NCI-H510A (cell line): ENCODE measurements at regions not wholly inside any gene's neighbourhood (a gene's known extent, or its start where the extent isn't known, plus 50 kb on each side); places are given as distances from the start of the nearest gene placed in this dataset.
"Not testable (repeated sequence)": the region's sequence is repeated elsewhere in the genome, so short reads cannot be mapped to it uniquely, and the experiment has no call there.

ENCODE experiments used
- DNase-seq: peaks from one replicate; lab custom pipeline; 2025; lab: John Stamatoyannopoulos, UW

DNA sequence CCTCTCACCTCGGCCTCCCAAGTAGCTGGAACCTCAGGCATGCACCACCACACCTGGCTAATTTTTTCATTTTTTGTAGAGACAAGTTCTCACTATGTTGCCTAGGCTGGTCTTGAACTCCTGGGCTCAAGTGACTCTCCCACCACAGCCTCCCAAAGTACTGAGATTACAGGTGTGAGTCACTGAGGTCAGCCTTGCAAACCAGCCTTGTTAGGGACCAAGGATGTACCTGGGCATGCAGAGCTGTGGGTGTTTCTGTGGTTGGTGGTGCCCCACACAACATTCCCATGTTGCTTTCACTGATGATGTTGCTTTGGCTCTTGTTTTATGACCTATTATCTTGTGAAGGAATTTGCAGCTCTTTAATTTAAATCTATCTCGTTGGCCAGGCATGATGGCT, 54.8 kb downstream of the OTUD1 start:
- no peak for DNase-seq

DNA sequence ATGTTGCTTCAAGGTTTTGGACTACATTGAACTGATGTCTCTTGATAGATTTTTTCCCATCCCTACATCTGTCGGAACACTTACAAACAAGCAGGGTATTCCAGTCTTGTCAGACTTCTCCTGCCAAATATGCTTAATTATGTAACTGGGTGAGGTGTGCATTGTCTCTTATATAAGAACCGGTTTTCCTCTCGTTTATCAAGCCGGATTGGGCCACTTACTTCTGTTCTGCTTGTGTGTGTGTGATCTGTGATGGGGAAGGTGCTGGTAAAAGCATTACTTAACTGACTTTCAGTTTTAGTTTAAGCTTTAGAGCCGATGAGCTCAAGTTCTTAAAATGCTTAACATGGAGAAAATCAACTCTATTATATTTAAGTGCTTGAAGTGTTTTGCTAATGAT, 57.9 kb downstream of the OTUD1 start:
- no peak for DNase-seq

DNA sequence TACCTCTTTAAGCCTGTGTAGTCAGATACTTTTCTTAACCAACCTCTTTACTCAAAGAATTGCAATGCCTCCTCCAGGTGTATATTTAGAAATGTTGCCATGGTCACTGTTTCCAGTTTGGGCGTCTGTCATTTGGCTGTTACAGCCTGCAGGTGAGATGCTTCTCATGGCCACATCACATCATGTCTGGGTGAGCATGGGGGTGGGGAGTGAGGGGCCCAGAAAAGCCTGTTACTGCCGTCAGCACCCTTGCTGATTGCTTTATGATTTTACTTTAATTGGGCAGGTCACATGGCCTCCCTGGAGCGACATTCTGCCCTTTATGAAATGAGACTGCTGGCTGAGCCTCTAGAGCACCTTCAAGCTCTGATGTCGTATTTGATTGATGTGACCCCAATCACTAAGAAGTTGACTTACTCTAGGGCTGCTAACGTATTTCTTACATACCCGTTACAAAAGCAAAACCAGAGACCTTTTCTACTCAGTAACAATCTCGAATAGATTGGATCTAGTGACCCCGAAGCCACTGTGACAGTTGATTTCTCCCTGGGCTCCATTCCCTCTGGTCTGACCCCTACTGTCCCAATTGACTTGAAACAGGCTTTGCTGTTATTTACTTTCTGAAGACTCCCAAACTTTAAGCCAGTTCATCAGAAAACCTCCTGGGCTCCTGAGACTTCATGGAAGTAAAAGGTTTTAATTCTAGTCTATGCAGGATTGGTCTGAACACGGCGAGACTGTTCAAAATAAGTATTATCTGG, 60.7 kb downstream of the OTUD1 start:
- no peak for DNase-seq

DNA sequence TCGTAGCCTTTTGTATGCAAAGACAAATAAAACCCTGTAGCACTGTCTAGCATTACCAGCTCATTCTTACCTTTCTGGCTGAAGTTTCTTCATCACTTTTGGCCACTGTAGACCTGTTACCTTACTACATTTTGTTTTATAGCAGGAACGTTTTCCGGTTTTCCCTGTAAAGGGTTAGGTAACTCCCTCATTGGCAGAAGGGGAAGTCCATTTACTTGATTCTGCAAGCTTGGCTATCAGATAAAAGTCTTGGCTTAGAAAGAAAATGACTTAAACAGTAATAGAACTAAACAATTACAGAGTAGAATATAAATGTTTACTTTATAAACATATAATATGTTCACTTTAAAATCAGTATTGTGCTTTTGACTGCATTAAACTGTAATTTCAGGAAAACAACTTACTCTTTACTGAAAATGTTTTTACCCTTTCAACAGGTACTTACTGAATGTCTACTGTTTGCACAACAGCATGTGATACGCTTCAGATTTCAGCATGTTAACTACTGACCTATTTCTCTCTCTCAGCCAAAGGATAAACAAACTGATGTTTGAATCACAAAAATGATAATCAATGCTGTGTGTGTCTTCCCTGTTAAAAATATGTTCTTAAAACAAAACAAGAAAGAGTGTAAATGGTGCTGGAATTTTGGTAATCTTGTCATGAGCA, 67.1 kb downstream of the OTUD1 start:
- DNase-seq = no peak

DNA sequence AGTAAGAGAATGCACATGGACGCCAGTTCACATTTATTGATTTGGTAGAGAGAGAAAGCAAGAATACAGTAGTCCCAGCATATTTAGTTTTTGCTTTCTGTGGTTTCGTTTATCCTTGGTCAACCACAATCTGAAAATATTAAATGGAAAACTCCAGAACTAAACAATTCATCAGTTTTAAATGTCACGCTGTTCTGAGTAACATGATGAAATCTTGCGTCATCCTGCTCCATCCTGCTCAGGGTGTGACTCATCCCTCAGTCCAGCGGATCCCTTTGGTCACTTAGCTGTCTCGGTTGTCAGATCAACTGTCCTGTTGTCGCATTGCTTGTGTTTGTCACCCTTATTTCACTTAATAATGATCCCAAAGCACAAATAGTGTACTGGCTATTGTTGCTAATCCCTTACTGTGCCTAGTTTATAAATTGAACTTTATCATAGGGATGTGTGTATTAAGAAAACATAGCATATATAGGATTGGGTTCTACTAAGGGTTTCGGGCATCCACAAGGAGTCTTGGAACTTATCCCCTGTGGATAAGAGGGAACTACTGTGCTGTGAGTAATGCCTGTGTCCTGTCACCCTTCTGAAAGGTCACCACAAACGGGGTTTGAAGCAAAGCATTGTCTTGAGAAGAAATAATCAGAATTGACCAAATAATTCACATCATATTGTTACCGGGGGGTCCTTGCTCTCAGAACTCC, 73.6 kb downstream of the OTUD1 start:
- no peak for DNase-seq

DNA sequence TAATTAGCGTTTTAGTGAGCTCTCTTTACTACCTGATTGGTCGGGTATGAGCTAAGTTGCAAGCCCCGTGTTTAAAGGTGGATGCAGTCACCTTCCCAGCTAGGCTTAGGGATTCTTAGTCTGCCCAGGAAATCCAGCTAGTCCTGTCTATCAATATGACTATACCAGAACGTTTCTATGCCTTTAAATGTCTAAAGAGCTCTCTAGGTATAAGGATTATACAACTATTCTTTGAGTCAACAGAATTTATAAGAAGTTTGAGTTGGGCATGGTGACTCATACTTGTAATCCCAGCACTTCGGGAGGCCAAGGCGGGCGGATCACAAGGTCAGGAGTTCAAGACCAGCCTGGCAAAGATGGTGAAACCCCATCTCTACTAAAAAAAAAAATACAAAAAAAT, 74.7 kb downstream of the OTUD1 start:
- not testable (repeated sequence) for DNase-seq

DNA sequence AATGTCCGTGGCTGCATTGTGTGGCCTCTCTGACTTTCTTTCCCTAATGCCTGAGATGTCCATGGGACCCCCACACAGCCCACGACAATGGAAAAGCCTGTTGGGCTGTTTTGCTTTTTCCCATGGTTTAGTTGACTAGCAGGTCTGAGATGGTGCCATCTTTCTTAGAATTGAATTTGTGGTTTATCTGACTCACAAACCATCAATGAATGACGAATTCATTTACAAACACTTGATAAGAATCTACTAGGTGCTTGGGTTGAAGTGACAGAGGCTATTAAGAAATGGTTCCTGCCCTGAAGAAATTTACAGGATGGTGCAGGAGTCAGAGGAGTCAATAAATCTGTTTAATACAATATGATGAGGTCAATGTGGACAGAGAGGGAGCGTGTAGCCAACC, 75.4 kb downstream of the OTUD1 start:
- DNase-seq = no peak

DNA sequence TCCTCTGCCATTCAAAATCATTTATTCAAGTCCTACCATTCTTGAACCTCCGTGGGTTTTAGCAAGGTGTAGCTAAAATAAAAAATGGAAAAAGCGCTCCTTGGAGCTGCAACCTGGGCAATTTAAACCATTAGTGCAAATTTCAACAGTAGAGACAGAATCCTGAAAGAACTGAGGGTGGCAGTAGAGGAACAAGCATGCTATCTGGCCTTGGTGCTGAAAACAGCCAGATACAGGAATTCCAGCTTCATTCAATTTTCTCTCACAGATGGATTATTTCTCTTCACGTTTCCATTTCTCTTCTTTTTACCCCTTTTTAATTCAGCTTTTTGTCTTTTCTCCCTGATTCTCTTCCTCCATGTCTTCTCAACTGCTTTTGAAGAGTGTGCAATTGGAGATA, 77.7 kb downstream of the OTUD1 start:
- no peak for DNase-seq

DNA sequence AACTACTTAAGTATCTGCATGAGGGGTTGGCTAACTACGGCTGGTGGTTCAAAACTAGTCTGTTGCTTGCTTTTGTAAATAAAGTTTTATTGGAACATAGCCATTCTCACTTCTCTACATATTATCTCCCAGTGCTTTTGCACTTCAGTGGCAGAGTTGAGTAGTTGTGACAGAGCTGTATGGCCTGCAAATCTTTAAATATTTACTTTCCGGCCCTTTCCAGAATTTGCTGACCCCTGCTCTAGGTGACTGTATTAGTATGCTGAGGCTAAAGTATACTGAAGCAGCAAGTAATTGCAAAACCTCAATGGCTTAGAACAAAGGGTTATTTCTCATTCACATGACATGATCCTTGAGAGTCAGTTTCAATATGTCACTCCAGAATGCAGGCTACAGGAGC, 78.3 kb downstream of the OTUD1 start:
- no peak for DNase-seq

DNA sequence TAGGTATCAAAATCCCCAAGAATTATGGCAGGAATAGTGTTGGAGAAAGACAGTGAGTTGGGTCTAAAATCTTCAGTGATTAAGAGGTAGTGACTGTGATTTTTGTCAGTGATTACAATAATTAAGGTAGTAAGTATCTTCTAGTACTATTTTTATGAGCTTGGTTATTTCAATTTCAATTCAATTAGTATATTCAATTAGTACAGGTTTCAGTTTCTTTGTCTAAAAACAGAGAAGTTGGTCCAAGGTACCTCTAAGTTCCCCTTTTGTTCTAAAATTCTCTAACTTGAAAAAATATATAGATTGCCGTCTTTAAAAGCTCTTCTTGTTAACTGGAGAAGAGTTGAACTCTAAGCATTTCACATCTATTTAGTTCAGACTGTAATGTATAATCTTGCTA, 82.9 kb downstream of the OTUD1 start:
- DNase-seq = no peak

DNA sequence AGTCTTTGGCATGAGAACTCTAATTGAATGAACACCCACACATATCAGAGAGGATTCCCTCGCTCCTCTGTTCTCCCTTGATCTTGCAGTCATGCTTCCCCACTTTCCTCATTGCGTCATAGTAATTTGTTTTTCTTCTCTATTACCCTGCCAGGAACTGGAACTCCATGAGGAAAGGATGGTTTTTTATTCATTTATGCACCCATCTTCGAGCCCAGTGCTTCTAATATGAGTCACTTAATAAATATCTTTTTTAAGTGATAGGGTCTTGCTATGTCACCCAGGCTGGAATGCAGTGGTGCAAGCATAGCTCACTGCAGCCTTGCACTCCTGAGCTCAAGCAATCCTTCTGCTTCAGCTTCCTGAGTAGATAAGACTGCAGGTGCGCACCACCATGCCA, 83.5 kb downstream of the OTUD1 start:
- DNase-seq = no peak

DNA sequence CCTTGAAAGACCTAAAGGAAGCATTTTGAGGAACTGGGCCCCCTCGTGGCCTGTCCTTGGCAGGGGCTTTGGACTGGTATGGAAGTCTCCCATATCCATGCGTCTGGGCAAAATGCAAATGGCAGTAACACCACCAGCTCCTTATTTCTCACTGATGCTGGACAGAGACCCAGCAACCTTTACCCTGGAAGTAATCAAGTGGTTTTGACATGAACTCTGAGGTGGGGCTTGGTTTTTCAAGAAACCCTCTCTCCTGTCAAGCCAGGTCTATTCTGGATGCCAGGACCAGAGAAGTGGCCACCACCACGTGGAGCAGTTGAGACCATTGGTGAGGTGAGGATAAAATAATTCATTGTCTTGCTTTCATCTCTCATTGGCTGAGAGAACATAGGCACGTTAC, 84.4 kb downstream of the OTUD1 start:
- DNase-seq = no peak

DNA sequence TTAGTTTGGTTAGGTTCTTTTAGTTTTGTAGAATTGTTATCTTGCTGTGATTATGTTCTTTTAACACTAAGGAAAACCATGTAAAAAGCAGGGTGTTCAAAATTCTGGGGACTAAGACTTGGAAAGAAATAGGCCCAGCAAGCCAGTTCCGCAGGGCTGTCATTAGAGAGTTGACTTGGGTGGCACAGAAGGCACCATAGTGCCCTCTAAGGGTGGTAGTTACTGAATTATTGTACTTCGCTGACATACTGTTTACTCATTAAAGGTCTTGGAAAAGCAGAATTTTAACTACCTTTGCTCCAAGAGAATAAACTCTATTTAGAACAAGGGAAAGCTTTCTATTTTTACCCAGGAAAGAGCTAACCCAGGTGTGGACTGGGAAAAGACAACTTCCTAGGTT, 86.5 kb downstream of the OTUD1 start:
- no peak for DNase-seq

DNA sequence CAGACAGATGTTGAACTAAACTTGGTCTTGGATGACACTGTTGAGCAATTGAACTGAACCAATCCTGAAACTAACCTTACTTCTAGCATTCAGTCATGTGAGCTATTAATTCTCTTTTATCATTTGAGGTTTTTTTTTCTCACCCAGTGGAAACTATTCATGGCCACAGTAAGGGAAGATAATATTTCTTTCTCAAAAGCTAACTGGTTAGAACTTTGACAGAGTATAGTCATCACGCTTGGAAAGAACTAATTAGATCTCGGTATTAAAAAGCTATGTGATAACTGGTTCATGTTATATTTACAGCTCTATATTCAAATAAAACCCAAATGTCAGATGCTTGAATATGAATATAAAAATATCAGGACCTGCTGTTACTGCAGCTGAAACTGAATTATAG, 89.5 kb downstream of the OTUD1 start:
- DNase-seq = no peak

DNA sequence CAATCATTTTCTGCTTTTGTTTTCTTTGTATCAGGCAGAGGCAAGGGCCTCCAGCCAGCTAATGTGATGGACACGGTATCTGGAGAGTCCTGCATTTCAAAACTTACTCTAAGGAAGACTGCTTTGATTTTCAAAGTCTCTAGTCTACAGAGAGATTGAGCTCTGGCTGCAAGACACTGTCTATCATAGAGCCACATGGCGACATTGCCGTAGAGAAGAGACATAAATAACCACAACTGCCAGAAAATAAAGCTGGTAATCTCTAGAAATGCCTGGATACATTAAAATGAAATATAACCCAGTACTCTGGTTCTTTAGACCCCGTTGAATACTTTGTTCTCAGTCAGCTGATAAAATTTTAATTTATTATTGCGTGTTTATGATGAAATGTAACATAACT, 90.8 kb downstream of the OTUD1 start:
- no peak for DNase-seq

DNA sequence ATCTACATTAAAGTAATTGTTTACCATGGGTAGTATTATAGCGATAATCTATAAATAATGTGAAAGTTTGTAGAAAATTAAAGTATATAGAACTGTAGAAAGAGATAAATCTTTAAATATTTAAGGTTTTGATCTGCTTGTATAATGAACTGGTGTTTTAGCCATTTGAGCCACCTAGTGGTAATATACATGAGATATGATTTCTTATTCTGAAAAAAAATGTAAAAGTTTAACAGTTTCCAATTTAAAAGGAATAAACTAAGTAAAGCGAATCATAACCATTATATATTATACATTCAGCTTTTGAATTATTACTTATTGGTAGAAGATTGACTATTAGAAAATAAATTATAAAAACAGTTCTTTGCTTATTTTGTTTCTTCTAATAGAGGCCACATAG, 91.2 kb downstream of the OTUD1 start:
- DNase-seq = no peak

DNA sequence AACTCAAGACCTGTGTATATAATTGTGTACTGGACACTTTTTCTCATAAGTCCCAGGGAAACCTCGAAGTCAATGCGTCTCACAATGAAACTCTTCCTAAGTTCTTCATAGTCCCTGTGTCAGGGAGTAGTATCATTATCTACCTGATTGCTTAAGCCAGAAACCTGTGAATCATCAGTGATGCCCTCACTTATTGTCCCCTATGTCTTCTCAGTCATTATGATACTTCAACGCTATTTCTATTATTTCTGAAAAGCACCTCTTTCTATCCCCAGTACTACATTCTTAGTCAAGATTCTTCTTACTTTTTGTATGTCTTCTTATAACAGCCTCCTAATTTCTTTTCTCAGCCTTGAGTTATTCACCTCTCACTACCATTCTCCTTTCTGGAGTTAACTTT, 94.3 kb downstream of the OTUD1 start:
- DNase-seq = no peak

DNA sequence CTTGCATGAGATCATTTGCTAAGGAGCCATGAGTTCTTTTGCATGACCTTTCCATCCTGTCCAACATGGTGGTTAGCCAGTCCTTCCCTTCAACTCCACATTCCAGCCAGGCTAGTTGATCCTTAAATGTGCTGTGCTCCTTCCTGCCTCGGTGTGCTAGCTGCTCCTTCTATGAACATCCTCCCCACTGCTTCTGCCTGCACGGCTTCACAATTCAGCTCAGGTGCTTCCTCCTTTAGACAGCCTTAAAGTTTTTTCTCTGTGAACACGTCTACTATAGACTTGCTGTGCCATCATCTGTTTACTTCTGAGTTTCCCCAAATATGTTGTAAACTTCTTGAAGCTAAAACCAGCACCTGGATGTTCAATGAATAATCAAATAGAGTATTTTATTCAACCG, 95.5 kb downstream of the OTUD1 start:
- no peak for DNase-seq

DNA sequence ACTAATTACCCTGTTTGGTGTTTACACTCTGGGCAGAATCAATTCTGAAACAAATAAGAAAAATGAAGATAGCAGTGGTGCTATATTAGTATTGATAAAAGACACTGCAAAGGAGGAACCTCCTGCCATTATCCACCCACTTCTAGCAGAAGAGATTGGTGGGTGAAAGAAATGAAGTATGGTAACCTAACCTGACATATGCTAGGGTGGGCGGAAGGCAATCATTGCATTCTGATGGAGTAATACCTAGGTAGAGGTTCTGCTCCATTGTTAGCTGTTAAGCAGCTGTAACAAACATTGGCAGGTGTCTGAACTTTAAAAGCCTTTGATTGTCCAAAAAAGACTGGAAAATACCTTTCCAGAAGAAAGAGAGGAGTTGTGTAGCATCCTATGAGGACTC, 95.9 kb downstream of the OTUD1 start:
- no peak for DNase-seq

DNA sequence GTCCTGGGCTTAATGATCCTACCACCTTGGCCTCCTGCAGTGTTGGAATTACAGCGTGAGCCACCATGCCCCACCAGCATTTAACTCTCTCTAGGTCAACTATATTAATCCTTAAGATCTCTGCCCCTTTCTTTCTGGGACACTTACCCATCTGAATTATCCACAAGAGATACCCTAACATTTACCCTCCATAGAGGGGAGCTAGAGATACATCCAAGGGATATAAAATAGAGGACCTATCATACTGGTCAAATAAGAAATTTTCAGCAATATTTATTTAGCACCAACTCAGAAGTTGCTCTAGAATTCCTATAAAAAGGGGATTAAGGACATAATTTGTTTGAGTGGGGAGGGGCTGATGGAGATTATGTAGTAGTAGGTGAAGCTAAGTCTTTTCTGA, 96.5 kb downstream of the OTUD1 start:
- DNase-seq = no peak

DNA sequence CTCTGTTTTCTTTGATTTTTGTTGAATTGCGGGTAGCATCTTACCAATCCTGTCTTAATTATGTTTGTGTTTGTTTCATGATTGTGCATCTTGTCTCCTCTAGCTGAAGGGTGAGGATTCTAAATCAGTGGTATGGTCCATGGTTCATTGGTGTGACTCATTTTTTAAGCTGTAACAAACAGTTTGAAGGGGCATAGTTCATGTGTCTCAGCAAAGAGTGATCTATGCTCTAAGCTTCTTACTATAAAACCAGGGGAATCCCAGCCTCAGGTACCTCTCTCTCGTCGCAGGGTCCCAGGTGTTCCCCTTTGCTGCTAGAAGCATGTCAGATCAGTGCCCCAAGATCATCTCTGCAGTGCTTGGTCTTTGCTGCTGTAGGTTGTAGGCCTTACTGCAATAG, 100.1 kb downstream of the OTUD1 start:
- no peak for DNase-seq

DNA sequence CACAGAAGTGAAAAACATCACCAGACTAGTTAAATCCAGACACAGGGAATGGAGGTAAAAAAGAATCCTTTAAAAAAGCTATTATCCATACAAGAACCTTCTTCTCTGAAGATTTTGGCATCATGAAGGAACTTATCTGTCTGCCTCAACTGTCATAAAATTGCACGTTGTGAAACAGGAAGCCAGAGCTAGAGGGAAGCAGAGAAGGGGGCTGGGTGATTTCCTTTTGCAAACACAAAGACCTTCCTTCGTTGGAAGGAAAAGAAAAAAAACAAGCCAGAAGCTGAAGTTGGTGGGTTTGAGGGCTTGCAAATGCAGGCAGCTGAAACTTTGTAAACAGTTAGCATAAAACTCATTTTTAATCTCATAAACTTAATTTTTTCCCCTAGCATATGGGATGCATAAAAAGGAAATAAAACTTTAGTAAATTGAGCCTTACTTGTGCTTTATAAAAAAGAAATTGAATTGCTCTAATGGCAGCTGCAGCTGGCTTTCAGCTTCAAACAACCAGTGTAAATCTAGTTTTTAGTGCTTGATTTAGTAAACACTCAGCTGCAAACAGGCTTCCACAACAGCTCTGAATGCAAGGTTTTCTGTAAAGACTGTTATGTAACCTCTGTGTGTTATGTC, 101.6 kb downstream of the OTUD1 start:
- no peak for DNase-seq
